GM23338 (cell line): ENCODE measurements at regions not wholly inside any gene's neighbourhood (a gene's known extent, or its start where the extent isn't known, plus 50 kb on each side); places are given as distances from the start of the nearest gene placed in this dataset.

ENCODE experiments used
- EZH2 ChIP-seq: fragments of 200-600 bp; sonication (generic); IDR thresholded peaks from one replicate; pipeline ENCODE4 v1.8.0; 2017; ENCODE audit warnings: antibody characterized with exemption, mild to moderate bottlenecking, low read depth; ENCODE audit not compliant: unreplicated experiment
- EZH2phosphoT487 ChIP-seq: fragments of 200-600 bp; sonication (generic); IDR thresholded peaks from one replicate; pipeline ENCODE4 v1.8.1; 2018; ENCODE audit warnings: antibody characterized with exemption; ENCODE audit not compliant: unreplicated experiment
- JUNB ChIP-seq: IDR thresholded peaks from one replicate; pipeline ENCODE4 v1.6.1; 2016; ENCODE audit warnings: antibody characterized with exemption; ENCODE audit not compliant: unreplicated experiment
- NANOG ChIP-seq: IDR thresholded peaks from 2 replicates; pipeline ENCODE4 v1.6.1; 2016; ENCODE audit warnings: antibody characterized with exemption, borderline replicate concordance
- POLR2AphosphoS5 ChIP-seq: IDR thresholded peaks from 2 replicates; pipeline ENCODE4 v1.6.1; 2016; ENCODE audit warnings: antibody characterized with exemption, low read depth
- STAT1 ChIP-seq: IDR thresholded peaks from one replicate; pipeline ENCODE4 v1.6.1; 2016; ENCODE audit warnings: antibody characterized with exemption; ENCODE audit not compliant: unreplicated experiment
- TF ChIP-seq, protein P1 (sequence below): fragments of 250-450 bp; sonication (Bioruptor Pico); IDR thresholded peaks from 2 replicates; pipeline ENCODE4 v1.5.0; 2020; ENCODE audit warnings: mild to moderate bottlenecking, moderate library complexity
- TF ChIP-seq, protein P2 (sequence below): IDR thresholded peaks from 2 replicates; pipeline ENCODE4 v1.6.1; 2016; ENCODE audit warnings: antibody characterized with exemption
- TF ChIP-seq, protein P3 (sequence below), 2 experiments: fragments of 200-600 bp in 1 of 2; sonication (generic) in 1 of 2; conservative IDR thresholded peaks; 2 replicates each; pipeline versions ENCODE4 v1.5.1 to v1.6.1; 2016 to 2017; ENCODE audit warnings: antibody characterized with exemption in 2 of 2, low read depth in 2 of 2, mild to moderate bottlenecking in 2 of 2, moderate library complexity in 1 of 2

DNA sequence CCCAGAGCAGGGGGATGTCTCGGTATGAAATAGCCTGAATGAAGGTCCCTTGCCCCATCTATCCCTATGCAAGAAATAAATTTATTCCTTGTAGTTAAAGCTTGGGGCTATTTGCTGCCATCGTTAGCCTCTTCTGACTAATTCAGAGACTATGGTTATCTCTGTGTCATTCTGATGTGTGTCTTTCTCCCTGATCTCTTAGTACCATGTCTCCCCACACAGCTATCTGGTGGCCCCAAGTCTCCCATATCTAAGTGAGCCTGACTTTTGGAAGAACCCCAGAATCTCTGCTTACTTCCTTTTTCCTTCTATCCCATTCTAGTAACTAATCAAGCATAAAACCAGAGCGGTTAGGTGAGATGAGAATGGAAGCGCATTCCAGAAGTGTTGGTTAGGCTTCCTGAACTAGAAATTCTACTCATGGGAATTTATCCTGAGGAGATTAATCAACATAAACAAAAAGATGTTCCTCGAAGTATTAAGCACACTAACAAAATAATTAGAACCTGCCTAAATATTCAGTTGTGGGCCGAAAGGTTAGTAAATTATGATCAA, 71.4 kb upstream of the BMAL1 start (continued):
- TF ChIP-seq, protein P1, sequence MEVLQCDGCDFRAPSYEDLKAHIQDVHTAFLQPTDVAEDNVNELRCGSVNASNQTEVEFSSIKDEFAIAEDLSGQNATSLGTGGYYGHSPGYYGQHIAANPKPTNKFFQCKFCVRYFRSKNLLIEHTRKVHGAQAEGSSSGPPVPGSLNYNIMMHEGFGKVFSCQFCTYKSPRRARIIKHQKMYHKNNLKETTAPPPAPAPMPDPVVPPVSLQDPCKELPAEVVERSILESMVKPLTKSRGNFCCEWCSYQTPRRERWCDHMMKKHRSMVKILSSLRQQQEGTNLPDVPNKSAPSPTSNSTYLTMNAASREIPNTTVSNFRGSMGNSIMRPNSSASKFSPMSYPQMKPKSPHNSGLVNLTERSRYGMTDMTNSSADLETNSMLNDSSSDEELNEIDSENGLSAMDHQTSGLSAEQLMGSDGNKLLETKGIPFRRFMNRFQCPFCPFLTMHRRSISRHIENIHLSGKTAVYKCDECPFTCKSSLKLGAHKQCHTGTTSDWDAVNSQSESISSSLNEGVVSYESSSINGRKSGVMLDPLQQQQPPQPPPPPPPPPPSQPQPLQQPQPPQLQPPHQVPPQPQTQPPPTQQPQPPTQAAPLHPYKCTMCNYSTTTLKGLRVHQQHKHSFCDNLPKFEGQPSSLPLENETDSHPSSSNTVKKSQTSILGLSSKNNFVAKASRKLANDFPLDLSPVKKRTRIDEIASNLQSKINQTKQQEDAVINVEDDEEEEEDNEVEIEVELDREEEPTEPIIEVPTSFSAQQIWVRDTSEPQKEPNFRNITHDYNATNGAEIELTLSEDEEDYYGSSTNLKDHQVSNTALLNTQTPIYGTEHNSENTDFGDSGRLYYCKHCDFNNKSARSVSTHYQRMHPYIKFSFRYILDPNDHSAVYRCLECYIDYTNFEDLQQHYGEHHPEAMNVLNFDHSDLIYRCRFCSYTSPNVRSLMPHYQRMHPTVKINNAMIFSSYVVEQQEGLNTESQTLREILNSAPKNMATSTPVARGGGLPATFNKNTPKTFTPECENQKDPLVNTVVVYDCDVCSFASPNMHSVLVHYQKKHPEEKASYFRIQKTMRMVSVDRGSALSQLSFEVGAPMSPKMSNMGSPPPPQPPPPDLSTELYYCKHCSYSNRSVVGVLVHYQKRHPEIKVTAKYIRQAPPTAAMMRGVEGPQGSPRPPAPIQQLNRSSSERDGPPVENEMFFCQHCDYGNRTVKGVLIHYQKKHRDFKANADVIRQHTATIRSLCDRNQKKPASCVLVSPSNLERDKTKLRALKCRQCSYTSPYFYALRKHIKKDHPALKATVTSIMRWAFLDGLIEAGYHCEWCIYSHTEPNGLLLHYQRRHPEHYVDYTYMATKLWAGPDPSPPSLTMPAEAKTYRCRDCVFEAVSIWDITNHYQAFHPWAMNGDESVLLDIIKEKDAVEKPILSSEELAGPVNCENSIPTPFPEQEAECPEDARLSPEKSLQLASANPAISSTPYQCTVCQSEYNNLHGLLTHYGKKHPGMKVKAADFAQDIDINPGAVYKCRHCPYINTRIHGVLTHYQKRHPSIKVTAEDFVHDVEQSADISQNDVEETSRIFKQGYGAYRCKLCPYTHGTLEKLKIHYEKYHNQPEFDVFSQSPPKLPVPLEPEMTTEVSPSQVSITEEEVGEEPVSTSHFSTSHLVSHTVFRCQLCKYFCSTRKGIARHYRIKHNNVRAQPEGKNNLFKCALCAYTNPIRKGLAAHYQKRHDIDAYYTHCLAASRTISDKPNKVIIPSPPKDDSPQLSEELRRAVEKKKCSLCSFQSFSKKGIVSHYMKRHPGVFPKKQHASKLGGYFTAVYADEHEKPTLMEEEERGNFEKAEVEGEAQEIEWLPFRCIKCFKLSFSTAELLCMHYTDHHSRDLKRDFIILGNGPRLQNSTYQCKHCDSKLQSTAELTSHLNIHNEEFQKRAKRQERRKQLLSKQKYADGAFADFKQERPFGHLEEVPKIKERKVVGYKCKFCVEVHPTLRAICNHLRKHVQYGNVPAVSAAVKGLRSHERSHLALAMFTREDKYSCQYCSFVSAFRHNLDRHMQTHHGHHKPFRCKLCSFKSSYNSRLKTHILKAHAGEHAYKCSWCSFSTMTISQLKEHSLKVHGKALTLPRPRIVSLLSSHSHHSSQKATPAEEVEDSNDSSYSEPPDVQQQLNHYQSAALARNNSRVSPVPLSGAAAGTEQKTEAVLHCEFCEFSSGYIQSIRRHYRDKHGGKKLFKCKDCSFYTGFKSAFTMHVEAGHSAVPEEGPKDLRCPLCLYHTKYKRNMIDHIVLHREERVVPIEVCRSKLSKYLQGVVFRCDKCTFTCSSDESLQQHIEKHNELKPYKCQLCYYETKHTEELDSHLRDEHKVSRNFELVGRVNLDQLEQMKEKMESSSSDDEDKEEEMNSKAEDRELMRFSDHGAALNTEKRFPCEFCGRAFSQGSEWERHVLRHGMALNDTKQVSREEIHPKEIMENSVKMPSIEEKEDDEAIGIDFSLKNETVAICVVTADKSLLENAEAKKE (CRISPR knock-in tag) = no peak
- TF ChIP-seq NANOG (no peak), POLR2AphosphoS5 (no peak), EZH2phosphoT487 (no peak), STAT1 (no peak), EZH2 (no peak), JUNB (no peak)
- TF ChIP-seq, protein P2, sequence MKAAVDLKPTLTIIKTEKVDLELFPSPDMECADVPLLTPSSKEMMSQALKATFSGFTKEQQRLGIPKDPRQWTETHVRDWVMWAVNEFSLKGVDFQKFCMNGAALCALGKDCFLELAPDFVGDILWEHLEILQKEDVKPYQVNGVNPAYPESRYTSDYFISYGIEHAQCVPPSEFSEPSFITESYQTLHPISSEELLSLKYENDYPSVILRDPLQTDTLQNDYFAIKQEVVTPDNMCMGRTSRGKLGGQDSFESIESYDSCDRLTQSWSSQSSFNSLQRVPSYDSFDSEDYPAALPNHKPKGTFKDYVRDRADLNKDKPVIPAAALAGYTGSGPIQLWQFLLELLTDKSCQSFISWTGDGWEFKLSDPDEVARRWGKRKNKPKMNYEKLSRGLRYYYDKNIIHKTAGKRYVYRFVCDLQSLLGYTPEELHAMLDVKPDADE = no peak
- TF ChIP-seq, protein P3, sequence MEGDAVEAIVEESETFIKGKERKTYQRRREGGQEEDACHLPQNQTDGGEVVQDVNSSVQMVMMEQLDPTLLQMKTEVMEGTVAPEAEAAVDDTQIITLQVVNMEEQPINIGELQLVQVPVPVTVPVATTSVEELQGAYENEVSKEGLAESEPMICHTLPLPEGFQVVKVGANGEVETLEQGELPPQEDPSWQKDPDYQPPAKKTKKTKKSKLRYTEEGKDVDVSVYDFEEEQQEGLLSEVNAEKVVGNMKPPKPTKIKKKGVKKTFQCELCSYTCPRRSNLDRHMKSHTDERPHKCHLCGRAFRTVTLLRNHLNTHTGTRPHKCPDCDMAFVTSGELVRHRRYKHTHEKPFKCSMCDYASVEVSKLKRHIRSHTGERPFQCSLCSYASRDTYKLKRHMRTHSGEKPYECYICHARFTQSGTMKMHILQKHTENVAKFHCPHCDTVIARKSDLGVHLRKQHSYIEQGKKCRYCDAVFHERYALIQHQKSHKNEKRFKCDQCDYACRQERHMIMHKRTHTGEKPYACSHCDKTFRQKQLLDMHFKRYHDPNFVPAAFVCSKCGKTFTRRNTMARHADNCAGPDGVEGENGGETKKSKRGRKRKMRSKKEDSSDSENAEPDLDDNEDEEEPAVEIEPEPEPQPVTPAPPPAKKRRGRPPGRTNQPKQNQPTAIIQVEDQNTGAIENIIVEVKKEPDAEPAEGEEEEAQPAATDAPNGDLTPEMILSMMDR (conservative IDR thresholded peaks at IDR 0.05; ENCODE audit: low read depth in 2 of 2) = no peak
